Sigmoid colon (tissue), 6 donors: ENCODE measurements at regions not wholly inside any gene's neighbourhood (a gene's known extent, or its start where the extent isn't known, plus 50 kb on each side); places are given as distances from the start of the nearest gene placed in this dataset.

Source experiments
- DNase-seq: peaks from one replicate; pipeline ENCODE4 v3.0.0-alpha.2; 2019
- H3K27ac ChIP-seq, 4 donors: fragments of 200-600 bp; sonication (generic); one replicate each; pipeline ENCODE4 v1.5.1; 2016 to 2019; ENCODE audit warnings: mild to moderate bottlenecking in 1 of 4
- H3K27me3 ChIP-seq, 3 donors: fragments of 200-600 bp; sonication (generic); one replicate each; pipeline ENCODE4 v1.5.1; 2019; ENCODE audit warnings: mild to moderate bottlenecking in 1 of 3
- H3K36me3 ChIP-seq, 4 donors: fragments of 200-600 bp; sonication (generic); one replicate each; pipeline ENCODE4 v1.5.1; 2016 to 2019
- H3K4me1 ChIP-seq, 4 donors: fragments of 200-600 bp; sonication (generic); one replicate each; pipeline ENCODE4 v1.5.1; 2017 to 2019
- H3K4me3 ChIP-seq, 4 donors: fragments of 200-600 bp; sonication (generic); one replicate each; pipeline ENCODE4 v1.5.1; 2017 to 2019; ENCODE audit warnings: mild to moderate bottlenecking in 2 of 4, moderate library complexity in 1 of 4
- H3K9me3 ChIP-seq, 4 donors: fragments of 200-600 bp in 3 of 4; sonication (generic) in 3 of 4; one replicate each; pipeline versions ENCODE4 v1.5.1 to v1.6.1; 2013 to 2019
- EP300 ChIP-seq, 4 donors: sonication (generic); formaldehyde crosslinking; IDR thresholded peaks; one replicate each; pipeline ENCODE4 v1.6.1; 2017; ENCODE audit warnings: antibody characterized with exemption in 4 of 4
- POLR2A ChIP-seq, 2 donors: fragments of 450-650 bp; IDR thresholded peaks; one replicate each; pipeline ENCODE4 v1.6.1; 2016; ENCODE audit warnings: antibody characterized with exemption in 2 of 2, mild to moderate bottlenecking in 2 of 2, moderate library complexity in 2 of 2
- POLR2AphosphoS5 ChIP-seq, 4 donors: sonication (generic); formaldehyde crosslinking; IDR thresholded peaks; one replicate each; pipeline ENCODE4 v1.6.1; 2017; ENCODE audit warnings: antibody characterized with exemption in 4 of 4
- WGBS, 2 donors: extraction: QIAGEN DNeasy Blood & Tissue Kit; methylation state at CpG; one replicate each; pipeline ENCODE4 v1.1.7; 2013; 5-methylcytosine and 5-hydroxymethylcytosine counted together
- intact Hi-C: fragments of 100-400 bp; cut with DNase I; formaldehyde crosslinking; loops from one replicate; pipeline ENCODE4 v1.15.1; 2023
- TF ChIP-seq, protein P1 (sequence below), 4 experiments: fragments of 450-650 bp in 3 of 4; fragments of 200-600 bp in 1 of 4; IDR thresholded peaks; one replicate each; pipeline ENCODE4 v1.5.1; 2016 to 2019; ENCODE audit warnings: antibody characterized with exemption in 4 of 4, mild to moderate bottlenecking in 3 of 4, moderate library complexity in 2 of 4
- donor health status: healthy with polysubstance abuse.
- donor health status: healthy.

DNA sequence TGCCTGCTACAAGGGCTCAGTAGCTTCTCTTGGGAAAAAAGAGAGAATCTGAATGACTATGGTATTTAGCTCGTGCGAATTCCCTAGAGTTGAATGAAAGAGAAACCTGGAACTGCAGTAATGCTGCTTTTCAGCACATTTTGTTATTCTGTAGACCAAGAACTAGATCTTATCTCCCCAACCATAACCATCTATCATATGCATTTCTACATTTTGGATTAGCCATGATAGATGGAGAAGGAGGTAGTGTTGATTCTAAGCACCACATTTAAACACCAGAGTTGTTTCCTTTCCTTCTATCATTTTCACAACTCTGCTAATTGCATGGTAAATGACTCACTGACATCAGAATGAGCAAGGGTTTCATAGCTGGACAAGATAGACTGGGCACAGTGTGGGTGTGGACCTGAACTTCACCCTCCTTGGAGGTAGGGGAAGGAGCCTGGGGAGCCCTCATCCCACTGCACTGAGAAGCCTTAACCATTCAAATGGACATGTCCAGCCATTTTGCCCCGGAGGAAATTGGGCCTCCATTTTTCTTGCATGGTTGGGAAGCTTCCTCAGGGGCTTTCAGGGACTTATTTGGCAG is 55.3 kb upstream of the BMPER start:
- no peak for DNase-seq
- 82 to 92% methylated on average over 3 of the region's 3 CpGs for WGBS, 2 donors
- intact Hi-C loops, result no loop called here
- Histone ChIP-seq H3K4me3 (no peak overlapping the region), H3K27me3 (no peaks in the 10 kb centered on the region), H3K9me3 (no peaks in the 10 kb centered on the region), H3K27ac (no peak overlapping the region), H3K4me1 (peaks cover 0 to 10% (median 0%) of the 10 kb centered on the region in 4 donors), H3K36me3 (no peaks in the 10 kb centered on the region)
- TF ChIP-seq EP300 (IDR thresholded peaks at IDR 0.05), result no peak
- TF ChIP-seq POLR2AphosphoS5 (IDR thresholded peaks at IDR 0.05), result no peak

DNA sequence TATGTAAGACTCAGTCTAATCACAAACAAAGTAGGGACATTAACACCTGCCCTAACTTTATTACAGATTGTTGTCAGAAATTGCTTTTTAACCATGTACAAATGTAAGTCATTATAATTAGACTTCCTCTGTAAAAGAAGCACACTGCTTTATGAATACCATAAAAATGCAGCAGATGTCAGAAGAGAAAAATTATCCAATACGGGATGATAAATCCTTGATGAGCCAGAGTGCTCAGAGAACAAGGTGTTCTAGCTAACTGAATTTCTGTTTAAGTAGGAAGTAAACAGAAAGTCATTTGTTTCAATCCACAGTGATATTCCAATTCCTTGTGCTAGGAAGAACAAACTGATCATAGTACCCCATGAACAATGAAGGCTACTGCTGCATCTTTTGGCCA is 54.6 kb upstream of the BMPER start:
- Histone ChIP-seq H3K9me3 (no peaks in the 10 kb centered on the region), H3K4me3 (no peak overlapping the region), H3K27me3 (no peaks in the 10 kb centered on the region), H3K27ac (no peak overlapping the region), H3K4me1 (peaks cover 0 to 9% (median 0%) of the 10 kb centered on the region in 4 donors), H3K36me3 (no peaks in the 10 kb centered on the region)
- no peak for DNase-seq
- intact Hi-C loops, result no loop called here
- WGBS, 2 donors, result 22 to 77% methylated on average over 1 of the region's 1 CpG
- TF ChIP-seq POLR2AphosphoS5 (IDR thresholded peaks at IDR 0.05), result peak in 2 of 4 donors; percentile 23 to 47
- TF ChIP-seq POLR2A (IDR thresholded peaks at IDR 0.05), result no peak
- TF ChIP-seq, protein P1, sequence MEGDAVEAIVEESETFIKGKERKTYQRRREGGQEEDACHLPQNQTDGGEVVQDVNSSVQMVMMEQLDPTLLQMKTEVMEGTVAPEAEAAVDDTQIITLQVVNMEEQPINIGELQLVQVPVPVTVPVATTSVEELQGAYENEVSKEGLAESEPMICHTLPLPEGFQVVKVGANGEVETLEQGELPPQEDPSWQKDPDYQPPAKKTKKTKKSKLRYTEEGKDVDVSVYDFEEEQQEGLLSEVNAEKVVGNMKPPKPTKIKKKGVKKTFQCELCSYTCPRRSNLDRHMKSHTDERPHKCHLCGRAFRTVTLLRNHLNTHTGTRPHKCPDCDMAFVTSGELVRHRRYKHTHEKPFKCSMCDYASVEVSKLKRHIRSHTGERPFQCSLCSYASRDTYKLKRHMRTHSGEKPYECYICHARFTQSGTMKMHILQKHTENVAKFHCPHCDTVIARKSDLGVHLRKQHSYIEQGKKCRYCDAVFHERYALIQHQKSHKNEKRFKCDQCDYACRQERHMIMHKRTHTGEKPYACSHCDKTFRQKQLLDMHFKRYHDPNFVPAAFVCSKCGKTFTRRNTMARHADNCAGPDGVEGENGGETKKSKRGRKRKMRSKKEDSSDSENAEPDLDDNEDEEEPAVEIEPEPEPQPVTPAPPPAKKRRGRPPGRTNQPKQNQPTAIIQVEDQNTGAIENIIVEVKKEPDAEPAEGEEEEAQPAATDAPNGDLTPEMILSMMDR (IDR thresholded peaks at IDR 0.05), result no peak
- TF ChIP-seq EP300 (IDR thresholded peaks at IDR 0.05), result no peak

DNA sequence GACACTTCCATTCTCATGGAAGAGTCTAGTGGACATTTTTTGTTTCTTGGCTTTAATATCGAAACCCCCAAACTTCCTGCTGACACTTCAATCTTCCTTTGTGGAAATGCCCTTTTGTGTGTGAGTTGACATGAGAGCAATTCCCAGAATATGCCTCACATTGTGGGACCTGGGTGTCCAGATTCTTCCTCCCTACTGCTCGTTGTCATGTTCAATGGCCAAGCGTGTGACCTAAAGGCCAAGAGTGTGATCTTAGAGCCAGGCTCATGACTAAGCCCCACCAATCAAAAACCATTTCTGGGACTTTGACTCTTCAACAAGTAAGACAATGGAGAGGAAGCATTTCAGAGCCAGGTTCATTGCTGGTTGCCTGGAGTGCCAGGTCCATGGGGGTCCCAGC is 52.5 kb upstream of the BMPER start:
- Histone ChIP-seq H3K27me3 (no peaks in the 10 kb centered on the region), H3K36me3 (no peaks in the 10 kb centered on the region), H3K4me3 (no peak overlapping the region), H3K9me3 (no peaks in the 10 kb centered on the region), H3K27ac (no peak overlapping the region), H3K4me1 (peaks cover 0 to 4% (median 0%) of the 10 kb centered on the region in 4 donors)
- WGBS, 2 donors, result 90 to 96% methylated on average over 3 of the region's 3 CpGs
- DNase-seq, result no peak
- TF ChIP-seq, protein P1 (IDR thresholded peaks at IDR 0.05), result no peak
- no peak for TF ChIP-seq EP300 (IDR thresholded peaks at IDR 0.05)
- TF ChIP-seq POLR2AphosphoS5 (IDR thresholded peaks at IDR 0.05), result no peak
- no peak for TF ChIP-seq POLR2A (IDR thresholded peaks at IDR 0.05)
- intact Hi-C loops, result no loop called here

DNA sequence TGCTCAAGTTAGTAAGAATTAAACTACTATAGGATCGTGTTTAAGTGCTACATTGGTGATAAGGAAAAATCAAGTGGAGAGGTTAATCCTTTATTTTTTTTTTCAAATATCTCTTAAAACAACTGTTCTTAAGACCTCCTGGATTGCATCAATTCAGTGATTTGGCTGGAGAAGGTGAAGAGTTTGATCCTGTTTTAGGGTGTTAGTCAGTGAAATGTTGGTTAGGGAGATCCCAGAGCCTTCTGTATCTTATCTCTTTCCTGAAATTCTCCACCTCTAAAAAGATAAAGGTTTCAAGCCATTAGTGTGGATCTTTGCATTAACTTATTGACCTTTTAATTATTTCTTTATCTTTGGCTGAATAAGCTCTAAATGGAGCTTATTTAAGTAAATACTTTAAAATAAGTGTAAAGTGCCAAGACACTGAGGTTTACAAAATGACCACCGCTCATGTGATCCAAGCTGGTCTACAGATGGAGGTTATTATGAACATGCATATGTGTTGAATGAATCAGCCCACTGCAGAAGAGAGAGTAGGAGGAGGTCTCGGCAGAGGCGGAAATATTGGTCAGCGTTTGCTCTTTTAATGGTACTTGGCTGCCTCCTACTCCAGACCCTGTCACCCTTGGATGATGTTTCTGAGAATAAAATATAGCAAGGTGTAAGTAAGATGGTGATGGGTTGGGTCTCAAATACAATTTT is 51.8 kb upstream of the BMPER start:
- intact Hi-C loops, result no loop called here
- H3K27me3 ChIP-seq, result no peaks in the 10 kb centered on the region
- DNase-seq, result no peak
- no peaks in the 10 kb centered on the region for H3K9me3 ChIP-seq
- 82 to 89% methylated on average over 5 of the region's 5 CpGs for WGBS, 2 donors
- peaks cover 0 to 4% (median 0%) of the 10 kb centered on the region in 4 donors for H3K4me1 ChIP-seq
- no peak overlapping the region for H3K27ac ChIP-seq
- H3K4me3 ChIP-seq, result no peak overlapping the region
- TF ChIP-seq POLR2AphosphoS5 (IDR thresholded peaks at IDR 0.05) (no peak), POLR2A (IDR thresholded peaks at IDR 0.05) (no peak), EP300 (IDR thresholded peaks at IDR 0.05) (no peak)
- TF ChIP-seq, protein P1 (IDR thresholded peaks at IDR 0.05), result no peak
- H3K36me3 ChIP-seq, result no peaks in the 10 kb centered on the region

DNA sequence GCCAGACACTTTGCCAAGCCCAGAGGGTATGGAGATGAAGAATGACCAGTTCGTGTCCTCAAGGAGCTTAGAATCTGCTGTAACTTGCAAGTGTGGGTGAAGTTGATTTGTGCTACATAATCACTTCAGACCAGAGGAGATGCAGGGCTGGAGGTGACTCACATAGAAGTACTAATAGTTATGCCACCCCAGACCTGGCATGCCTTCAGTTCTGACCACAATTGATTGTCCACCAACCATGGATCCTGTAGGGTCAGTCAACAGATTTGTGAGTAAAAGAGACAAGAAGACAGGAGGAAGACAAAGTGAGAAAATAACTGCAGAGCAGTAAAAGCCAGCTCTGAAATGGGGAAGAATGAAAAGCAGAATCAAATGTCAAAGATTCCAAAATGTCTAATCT is 51.2 kb upstream of the BMPER start:
- intact Hi-C loops, result no loop called here
- H3K4me3 ChIP-seq, result no peak overlapping the region
- TF ChIP-seq POLR2AphosphoS5 (IDR thresholded peaks at IDR 0.05) (no peak), EP300 (IDR thresholded peaks at IDR 0.05) (no peak), POLR2A (IDR thresholded peaks at IDR 0.05) (no peak)
- TF ChIP-seq, protein P1 (IDR thresholded peaks at IDR 0.05), result no peak
- no peaks in the 10 kb centered on the region for H3K36me3 ChIP-seq
- H3K9me3 ChIP-seq, result no peaks in the 10 kb centered on the region
- WGBS, 2 donors, result 86 to 90% methylated on average over 1 of the region's 1 CpG
- peaks cover 0 to under 1% (median 0%) of the 10 kb centered on the region in 4 donors for H3K4me1 ChIP-seq
- no peak for DNase-seq
- H3K27ac ChIP-seq, result no peak overlapping the region
- H3K27me3 ChIP-seq, result no peaks in the 10 kb centered on the region
